A673 (cell line): ENCODE measurements at regions not wholly inside any gene's neighbourhood (a gene's known extent, or its start where the extent isn't known, plus 50 kb on each side); places are given as distances from the start of the nearest gene placed in this dataset.

Experiments used
- EZH2 ChIP-seq: fragments of 200-600 bp; sonication (generic); IDR thresholded peaks from 2 replicates; pipeline ENCODE4 v1.6.1; 2017; ENCODE audit warnings: borderline replicate concordance, low read depth, mild to moderate bottlenecking, mixed read lengths, antibody characterized with exemption, low read length; ENCODE audit not compliant: poor library complexity, severe bottlenecking
- TF ChIP-seq, protein P1 (sequence below): fragments of 300-800, 200-600 bp; sonication (generic); conservative IDR thresholded peaks from 2 replicates; pipeline ENCODE4 v1.5.1; 2017; ENCODE audit warnings: low read depth, mild to moderate bottlenecking, antibody characterized with exemption, low read length, moderate library complexity, mixed read lengths

DNA sequence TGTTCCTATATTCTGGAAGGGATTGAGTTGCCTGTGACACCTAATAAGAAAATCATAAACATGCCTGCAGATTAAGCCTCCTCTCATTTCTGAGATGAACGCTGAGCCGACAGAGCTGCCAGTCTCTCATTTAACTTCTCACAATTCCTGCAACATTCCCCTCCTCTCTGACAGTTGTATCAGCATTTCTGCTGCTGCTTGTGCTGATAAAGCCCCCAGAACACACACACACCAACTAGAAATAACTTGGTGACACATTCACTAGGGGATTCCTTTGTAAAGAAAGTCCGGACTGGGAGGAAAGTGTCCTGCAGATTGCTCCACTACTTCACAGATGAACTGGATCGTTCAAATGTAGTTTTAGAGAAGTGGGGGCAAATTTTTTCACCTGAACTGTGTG lies 437.3 kb downstream of the PLA2G4A start:
- TF ChIP-seq, protein P1, sequence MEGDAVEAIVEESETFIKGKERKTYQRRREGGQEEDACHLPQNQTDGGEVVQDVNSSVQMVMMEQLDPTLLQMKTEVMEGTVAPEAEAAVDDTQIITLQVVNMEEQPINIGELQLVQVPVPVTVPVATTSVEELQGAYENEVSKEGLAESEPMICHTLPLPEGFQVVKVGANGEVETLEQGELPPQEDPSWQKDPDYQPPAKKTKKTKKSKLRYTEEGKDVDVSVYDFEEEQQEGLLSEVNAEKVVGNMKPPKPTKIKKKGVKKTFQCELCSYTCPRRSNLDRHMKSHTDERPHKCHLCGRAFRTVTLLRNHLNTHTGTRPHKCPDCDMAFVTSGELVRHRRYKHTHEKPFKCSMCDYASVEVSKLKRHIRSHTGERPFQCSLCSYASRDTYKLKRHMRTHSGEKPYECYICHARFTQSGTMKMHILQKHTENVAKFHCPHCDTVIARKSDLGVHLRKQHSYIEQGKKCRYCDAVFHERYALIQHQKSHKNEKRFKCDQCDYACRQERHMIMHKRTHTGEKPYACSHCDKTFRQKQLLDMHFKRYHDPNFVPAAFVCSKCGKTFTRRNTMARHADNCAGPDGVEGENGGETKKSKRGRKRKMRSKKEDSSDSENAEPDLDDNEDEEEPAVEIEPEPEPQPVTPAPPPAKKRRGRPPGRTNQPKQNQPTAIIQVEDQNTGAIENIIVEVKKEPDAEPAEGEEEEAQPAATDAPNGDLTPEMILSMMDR: no peak
- TF ChIP-seq EZH2: no peak
